ENCODE measurements at regions not wholly inside any gene's neighbourhood (a gene's known extent, or its start where the extent isn't known, plus 50 kb on each side); places are given as distances from the start of the nearest gene placed in this dataset.

DNA sequence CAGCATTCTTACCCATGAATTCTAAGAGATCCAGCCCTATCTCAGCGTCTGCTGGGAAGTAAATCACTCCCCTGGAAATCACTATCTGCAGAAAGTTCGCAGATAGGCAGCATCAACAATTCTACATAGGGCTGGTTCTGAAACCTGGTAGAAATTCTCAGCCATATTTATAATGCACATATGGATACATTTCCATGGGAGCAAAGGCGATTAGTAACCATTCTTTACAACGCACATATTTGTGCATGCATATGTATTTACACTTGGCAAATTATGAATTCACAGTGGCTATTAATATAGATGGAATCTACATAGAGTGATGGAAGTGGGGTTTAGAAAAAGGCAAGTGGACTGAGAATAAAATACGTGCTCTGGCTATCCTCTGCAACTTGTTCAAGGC lies 128.0 kb upstream of the FOXB1 start:
- TF ChIP-seq POLR2A (IDR thresholded peaks at IDR 0.05) (no peak), POLR2AphosphoS5 (IDR thresholded peaks at IDR 0.05) (no peak)
- TF ChIP-seq, protein P1, sequence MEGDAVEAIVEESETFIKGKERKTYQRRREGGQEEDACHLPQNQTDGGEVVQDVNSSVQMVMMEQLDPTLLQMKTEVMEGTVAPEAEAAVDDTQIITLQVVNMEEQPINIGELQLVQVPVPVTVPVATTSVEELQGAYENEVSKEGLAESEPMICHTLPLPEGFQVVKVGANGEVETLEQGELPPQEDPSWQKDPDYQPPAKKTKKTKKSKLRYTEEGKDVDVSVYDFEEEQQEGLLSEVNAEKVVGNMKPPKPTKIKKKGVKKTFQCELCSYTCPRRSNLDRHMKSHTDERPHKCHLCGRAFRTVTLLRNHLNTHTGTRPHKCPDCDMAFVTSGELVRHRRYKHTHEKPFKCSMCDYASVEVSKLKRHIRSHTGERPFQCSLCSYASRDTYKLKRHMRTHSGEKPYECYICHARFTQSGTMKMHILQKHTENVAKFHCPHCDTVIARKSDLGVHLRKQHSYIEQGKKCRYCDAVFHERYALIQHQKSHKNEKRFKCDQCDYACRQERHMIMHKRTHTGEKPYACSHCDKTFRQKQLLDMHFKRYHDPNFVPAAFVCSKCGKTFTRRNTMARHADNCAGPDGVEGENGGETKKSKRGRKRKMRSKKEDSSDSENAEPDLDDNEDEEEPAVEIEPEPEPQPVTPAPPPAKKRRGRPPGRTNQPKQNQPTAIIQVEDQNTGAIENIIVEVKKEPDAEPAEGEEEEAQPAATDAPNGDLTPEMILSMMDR (IDR thresholded peaks at IDR 0.05 in 8 of 11, conservative IDR thresholded peaks at IDR 0.05 in 3 of 11) = no peak

All from spleen (tissue), 7 donors.